ENCODE measurements at regions not wholly inside any gene's neighbourhood (a gene's known extent, or its start where the extent isn't known, plus 50 kb on each side); places are given as distances from the start of the nearest gene placed in this dataset.

- TF ChIP-seq GATA1 (IDR thresholded peaks at IDR 0.05; ENCODE audit: low read depth, low read length) (no peak), POLR2A (IDR thresholded peaks at IDR 0.05; ENCODE audit: low read length) (no peak)
These were observed 393.8 kb upstream of the ZNF608 start for GRCh38 chr5:125140220-125140619.

Measured in erythroblast (primary cell).